Natural killer cell (primary cell): ENCODE measurements at regions not wholly inside any gene's neighbourhood (a gene's known extent, or its start where the extent isn't known, plus 50 kb on each side); places are given as distances from the start of the nearest gene placed in this dataset.

ENCODE experiments used
- ATAC-seq, 3 donors: fragments of 150-1000 bp in 2 of 3; fragments of 200-7000 bp in 1 of 3; cut with Tn5 transposase; 1 replicate in 1 of 3; 2 replicates in 2 of 3; pipeline ENCODE4 v1.10.0; 2021; ENCODE audit warnings: mild to moderate bottlenecking in 2 of 3, moderate library complexity in 2 of 3
- DNase-seq, 2 donors: peaks; one replicate each; pipeline versions ENCODE4 v3.0.0 to v3.0.0-alpha.2; 2013 to 2021; ENCODE audit warnings: mixed read lengths in 1 of 2
- H3K27ac ChIP-seq: one replicate; pipeline ENCODE4 v1.5.1; 2013; ENCODE audit warnings: mild to moderate bottlenecking, low read length
- H3K27me3 ChIP-seq: one replicate; pipeline ENCODE4 v1.6.1; 2013; ENCODE audit warnings: low read length; ENCODE audit not compliant: control insufficient read depth, insufficient read depth
- H3K36me3 ChIP-seq: one replicate; pipeline ENCODE4 v1.6.1; 2013; ENCODE audit warnings: low read length; ENCODE audit not compliant: control insufficient read depth, insufficient read depth
- H3K4me1 ChIP-seq: one replicate; pipeline ENCODE4 v1.6.1; 2013; ENCODE audit warnings: low read length; ENCODE audit not compliant: control insufficient read depth, insufficient read depth
- H3K4me3 ChIP-seq: one replicate; pipeline ENCODE4 v1.5.1; 2013; ENCODE audit warnings: low read length
- H3K9me3 ChIP-seq: one replicate; pipeline ENCODE4 v1.6.1; 2013; ENCODE audit warnings: low read length; ENCODE audit not compliant: control insufficient read depth, insufficient read depth
- H3K27ac Mint-ChIP-seq, 2 donors: one replicate each; pipeline ENCODE4 v1.8.0; 2022; ENCODE audit warnings: mild to moderate bottlenecking in 2 of 2, mixed read lengths in 2 of 2, moderate library complexity in 1 of 2
- H3K27me3 Mint-ChIP-seq, 2 donors: one replicate each; pipeline ENCODE4 v1.8.0; 2022; ENCODE audit warnings: low read depth in 2 of 2, mixed read lengths in 2 of 2
- H3K36me3 Mint-ChIP-seq: one replicate; pipeline ENCODE4 v1.8.0; 2022; ENCODE audit warnings: mixed read lengths
- H3K4me1 Mint-ChIP-seq, 2 donors: one replicate each; pipeline ENCODE4 v1.8.0; 2022; ENCODE audit warnings: mixed read lengths in 2 of 2
- H3K4me3 Mint-ChIP-seq: one replicate; pipeline ENCODE4 v1.8.0; 2022; ENCODE audit warnings: mild to moderate bottlenecking, moderate library complexity, mixed read lengths
- H3K9me3 Mint-ChIP-seq, 2 donors: one replicate each; pipeline ENCODE4 v1.8.0; 2022; ENCODE audit warnings: mixed read lengths in 2 of 2
- CTCF ChIP-seq: fragments of 200-600 bp; IDR thresholded peaks from one replicate; pipeline ENCODE4 v1.8.0; 2022; ENCODE audit warnings: antibody characterized with exemption
- WGBS: methylation state at CpG from one replicate; pipeline ENCODE4 v1.1.7; 2013; ENCODE audit warnings: missing lambda C conversion rate; ENCODE audit not compliant: insufficient coverage; 5-methylcytosine and 5-hydroxymethylcytosine counted together
- intact Hi-C: fragments of 100-400 bp; cut with micrococcal nuclease; formaldehyde crosslinking; loops from one replicate; pipeline ENCODE4 v1.14.2; 2022

GRCh38 chr9:2286825-2287455 lies 271.8 kb downstream of the SMARCA2 start:
- no peaks in the 10 kb centered on the region for H3K9me3 Mint-ChIP-seq
- no peaks in the 10 kb centered on the region for H3K36me3 ChIP-seq
- TF ChIP-seq CTCF, result no peak
- no peaks in the 10 kb centered on the region for H3K4me1 ChIP-seq
- H3K27me3 ChIP-seq, result no peaks in the 10 kb centered on the region
- 79% methylated on average over 5 of the region's 5 CpGs for WGBS
- H3K27ac ChIP-seq, result no peak overlapping the region
- no peaks in the 10 kb centered on the region for H3K4me1 Mint-ChIP-seq
- no peak overlapping the region for H3K27ac Mint-ChIP-seq
- DNase-seq (no peak), ATAC-seq (no peak)
- intact Hi-C loops, result no loop called here
- H3K9me3 ChIP-seq, result no peaks in the 10 kb centered on the region
- no peaks in the 10 kb centered on the region for H3K36me3 Mint-ChIP-seq
- no peak overlapping the region for H3K4me3 Mint-ChIP-seq
- H3K4me3 ChIP-seq, result no peak overlapping the region
- peaks cover 5 to 17% of the 10 kb centered on the region in 2 donors for H3K27me3 Mint-ChIP-seq

- Mint-ChIP-seq H3K4me3 (no peak overlapping the region), H3K36me3 (no peaks in the 10 kb centered on the region), H3K9me3 (no peaks in the 10 kb centered on the region), H3K27ac (no peak overlapping the region), H3K4me1 (no peaks in the 10 kb centered on the region), H3K27me3 (peaks cover 5 to 28% of the 10 kb centered on the region in 2 donors)
- Histone ChIP-seq H3K27ac (no peak overlapping the region), H3K4me1 (no peaks in the 10 kb centered on the region), H3K4me3 (no peak overlapping the region), H3K36me3 (no peaks in the 10 kb centered on the region), H3K9me3 (no peaks in the 10 kb centered on the region), H3K27me3 (no peaks in the 10 kb centered on the region)
- DNase-seq, result no peak
- intact Hi-C loops, result no loop called here
- peak in 1 of 3 donors; percentile 7 for ATAC-seq
- no peak for TF ChIP-seq CTCF
- WGBS, result 89% methylated on average over 6 of the region's 7 CpGs
Measured at GRCh38 chr9:2288309-2288708, 273.2 kb downstream of the SMARCA2 start.

- H3K9me3 Mint-ChIP-seq, result no peaks in the 10 kb centered on the region
- Histone ChIP-seq H3K4me3 (no peak overlapping the region), H3K27me3 (no peaks in the 10 kb centered on the region), H3K4me1 (no peaks in the 10 kb centered on the region), H3K9me3 (no peaks in the 10 kb centered on the region), H3K27ac (no peak overlapping the region), H3K36me3 (no peaks in the 10 kb centered on the region)
- DNase-seq (no peak), ATAC-seq (no peak)
- H3K36me3 Mint-ChIP-seq, result no peaks in the 10 kb centered on the region
- no peak overlapping the region for H3K27ac Mint-ChIP-seq
- H3K27me3 Mint-ChIP-seq, result peaks cover 5 to 28% of the 10 kb centered on the region in 2 donors
- no peak for TF ChIP-seq CTCF
- intact Hi-C loops, result no loop called here
- WGBS, result 86% methylated on average over 4 of the region's 4 CpGs
- H3K4me3 Mint-ChIP-seq, result no peak overlapping the region
- H3K4me1 Mint-ChIP-seq, result no peaks in the 10 kb centered on the region
Measured at GRCh38 chr9:2289263-2289662, 274.1 kb downstream of the SMARCA2 start.

GRCh38 chr9:2290382-2290781 lies 275.2 kb downstream of the SMARCA2 start:
- no peak overlapping the region for H3K27ac Mint-ChIP-seq
- no peaks in the 10 kb centered on the region for H3K36me3 ChIP-seq
- no peak overlapping the region for H3K4me3 ChIP-seq
- no peak for ATAC-seq
- WGBS, result 83% methylated on average over 1 of the region's 1 CpG
- no peaks in the 10 kb centered on the region for H3K9me3 ChIP-seq
- no peaks in the 10 kb centered on the region for H3K4me1 ChIP-seq
- H3K27me3 Mint-ChIP-seq, result peaks cover 5 to 28% of the 10 kb centered on the region in 2 donors
- no peaks in the 10 kb centered on the region for H3K4me1 Mint-ChIP-seq
- intact Hi-C loops, result no loop called here
- no peak for TF ChIP-seq CTCF
- no peaks in the 10 kb centered on the region for H3K9me3 Mint-ChIP-seq
- H3K27ac ChIP-seq, result no peak overlapping the region
- no peak for DNase-seq
- H3K36me3 Mint-ChIP-seq, result no peaks in the 10 kb centered on the region
- H3K4me3 Mint-ChIP-seq, result no peak overlapping the region
- H3K27me3 ChIP-seq, result no peaks in the 10 kb centered on the region
